WTC11 (cell line): ENCODE measurements at regions not wholly inside any gene's neighbourhood (a gene's known extent, or its start where the extent isn't known, plus 50 kb on each side); places are given as distances from the start of the nearest gene placed in this dataset.

Experiments
- ATAC-seq: fragments of 200-7000 bp; cut with Tn5 transposase; 2 replicates; pipeline ENCODE4 v1.10.0; 2021; ENCODE audit warnings: mild to moderate bottlenecking, moderate library complexity
- CTCF ChIA-PET: fragments of 300-600 bp; sonication (Branson Sonifier 250); formaldehyde crosslinking; loops from one replicate; lab custom pipeline; 2021; ENCODE audit warnings: antibody characterized with exemption; lab: Charles Lee
- POLR2A ChIA-PET: fragments of 350-600 bp; sonication (Branson Sonifier 250); formaldehyde crosslinking; loops from one replicate; lab custom pipeline; 2021; ENCODE audit warnings: antibody characterized with exemption; lab: Charles Lee
- DNase-seq: peaks from one replicate; pipeline ENCODE4 v3.0.0; 2021; ENCODE audit warnings: low spot score
- H3K27ac Mint-ChIP-seq: 2 replicates; pipeline ENCODE4 v1.8.0; 2021; ENCODE audit warnings: mixed read lengths
- H3K27me3 Mint-ChIP-seq: 2 replicates; pipeline ENCODE4 v1.8.0; 2021; ENCODE audit warnings: low read depth, mild to moderate bottlenecking, moderate library complexity, mixed read lengths
- H3K36me3 Mint-ChIP-seq: 2 replicates; pipeline ENCODE4 v1.8.0; 2021; ENCODE audit warnings: mixed read lengths
- H3K4me1 Mint-ChIP-seq: 2 replicates; pipeline ENCODE4 v1.8.0; 2022; ENCODE audit warnings: mixed read lengths
- H3K4me3 Mint-ChIP-seq: 2 replicates; pipeline ENCODE4 v1.8.0; 2021; ENCODE audit warnings: mild to moderate bottlenecking, moderate library complexity, mixed read lengths
- H3K9me3 Mint-ChIP-seq: 2 replicates; pipeline ENCODE4 v1.8.0; 2021; ENCODE audit warnings: mixed read lengths
- AR ChIP-seq: fragments of 250-450 bp; sonication (Bioruptor Pico); IDR thresholded peaks from 2 replicates; pipeline ENCODE4 v1.9.0; 2021; ENCODE audit warnings: mild to moderate bottlenecking
- ATF2 ChIP-seq: sonication (generic); formaldehyde crosslinking; IDR thresholded peaks from 2 replicates; pipeline ENCODE4 v1.8.1; 2022; ENCODE audit warnings: low read depth, missing genetic modification reagents, borderline replicate concordance
- ATF3 ChIP-seq: sonication (generic); formaldehyde crosslinking; conservative IDR thresholded peaks from 2 replicates; pipeline ENCODE4 v1.8.1; 2022; ENCODE audit warnings: mild to moderate bottlenecking, missing genetic modification reagents
- ATF6 ChIP-seq: sonication (generic); formaldehyde crosslinking; IDR thresholded peaks from 2 replicates; pipeline ENCODE4 v1.8.1; 2023; ENCODE audit warnings: mild to moderate bottlenecking, missing genetic modification reagents
- ERG ChIP-seq: fragments of 250-450 bp; sonication (Bioruptor Pico); IDR thresholded peaks from 2 replicates; pipeline ENCODE4 v1.8.0; 2021; ENCODE audit warnings: mild to moderate bottlenecking
- ESRRA ChIP-seq: sonication (generic); formaldehyde crosslinking; IDR thresholded peaks from 2 replicates; pipeline ENCODE4 v1.8.1; 2022; ENCODE audit warnings: mild to moderate bottlenecking, missing genetic modification reagents, borderline replicate concordance
- FOXJ3 ChIP-seq: sonication (generic); formaldehyde crosslinking; IDR thresholded peaks from 2 replicates; pipeline ENCODE4 v1.9.0; 2021; ENCODE audit warnings: missing genetic modification reagents, mild to moderate bottlenecking, borderline replicate concordance
- FOXK1 ChIP-seq: sonication (generic); formaldehyde crosslinking; IDR thresholded peaks from 2 replicates; pipeline ENCODE4 v1.8.0; 2022; ENCODE audit warnings: mild to moderate bottlenecking, moderate library complexity, missing genetic modification reagents
- HMGXB4 ChIP-seq: sonication (generic); formaldehyde crosslinking; IDR thresholded peaks from 2 replicates; pipeline ENCODE4 v1.8.1; 2023; ENCODE audit warnings: mild to moderate bottlenecking, moderate library complexity, missing genetic modification reagents
- JUN ChIP-seq: sonication (generic); formaldehyde crosslinking; IDR thresholded peaks from 2 replicates; pipeline ENCODE4 v1.8.0; 2023; ENCODE audit warnings: mild to moderate bottlenecking, missing genetic modification reagents
- MAX ChIP-seq: sonication (generic); formaldehyde crosslinking; IDR thresholded peaks from 2 replicates; pipeline ENCODE4 v1.8.0; 2022; ENCODE audit warnings: mild to moderate bottlenecking, missing genetic modification reagents
- MXD4 ChIP-seq: fragments of 250-450 bp; sonication (Bioruptor Pico); IDR thresholded peaks from 2 replicates; pipeline ENCODE4 v1.8.0; 2021; ENCODE audit warnings: mild to moderate bottlenecking, moderate library complexity, borderline replicate concordance
- NFE2L1 ChIP-seq: sonication (generic); formaldehyde crosslinking; IDR thresholded peaks from 2 replicates; pipeline ENCODE4 v1.8.1; 2023; ENCODE audit warnings: missing genetic modification reagents
- RELA ChIP-seq: sonication (generic); formaldehyde crosslinking; IDR thresholded peaks from 2 replicates; pipeline ENCODE4 v1.8.1; 2022; ENCODE audit warnings: missing genetic modification reagents, mild to moderate bottlenecking, borderline replicate concordance
- SMAD3 ChIP-seq: sonication (generic); formaldehyde crosslinking; IDR thresholded peaks from 2 replicates; pipeline ENCODE4 v1.8.0; 2022; ENCODE audit warnings: missing genetic modification reagents, mild to moderate bottlenecking, borderline replicate concordance
- SOX15 ChIP-seq: fragments of 250-450 bp; sonication (Bioruptor Pico); IDR thresholded peaks from 2 replicates; pipeline ENCODE4 v1.9.0; 2021; ENCODE audit warnings: mild to moderate bottlenecking
- TCF7 ChIP-seq: sonication (generic); formaldehyde crosslinking; IDR thresholded peaks from 2 replicates; pipeline ENCODE4 v1.8.0; 2022; ENCODE audit warnings: mild to moderate bottlenecking, low read depth, missing genetic modification reagents, moderate library complexity
- TEAD4 ChIP-seq: sonication (generic); formaldehyde crosslinking; IDR thresholded peaks from 2 replicates; pipeline ENCODE4 v1.8.0; 2022; ENCODE audit warnings: mild to moderate bottlenecking, missing genetic modification reagents
- USF1 ChIP-seq: sonication (generic); formaldehyde crosslinking; IDR thresholded peaks from 2 replicates; pipeline ENCODE4 v1.8.0; 2022; ENCODE audit warnings: mild to moderate bottlenecking, missing genetic modification reagents
- ZBTB21 ChIP-seq: sonication (generic); formaldehyde crosslinking; IDR thresholded peaks from 2 replicates; pipeline ENCODE4 v1.8.1; 2023; ENCODE audit warnings: mild to moderate bottlenecking, missing genetic modification reagents, borderline replicate concordance
- ZNF396 ChIP-seq: fragments of 250-450 bp; sonication (Bioruptor Pico); IDR thresholded peaks from 2 replicates; pipeline ENCODE4 v1.8.0; 2021; ENCODE audit warnings: mild to moderate bottlenecking, moderate library complexity, borderline replicate concordance
- ZNF512 ChIP-seq: sonication (generic); formaldehyde crosslinking; IDR thresholded peaks from 2 replicates; pipeline ENCODE4 v1.8.1; 2022; ENCODE audit warnings: missing genetic modification reagents, borderline replicate concordance

- no peak for TF ChIP-seq ZNF512 (CRISPR knock-in tag)
- TF ChIP-seq ATF3 (CRISPR knock-in tag), result no peak
- no peak for TF ChIP-seq NFE2L1 (CRISPR knock-in tag)
- TF ChIP-seq MXD4 (CRISPR knock-in tag), result no peak
- no peak for TF ChIP-seq ATF6
- TF ChIP-seq RELA, result no peak
- TF ChIP-seq ESRRA, result no peak
- TF ChIP-seq ZNF396, result no peak
- no peak for TF ChIP-seq ATF2 (CRISPR knock-in tag)
- TF ChIP-seq JUN (CRISPR knock-in tag), result no peak
- no peak for TF ChIP-seq USF1
- TF ChIP-seq HMGXB4, result no peak
- no peak for TF ChIP-seq ZBTB21 (CRISPR knock-in tag)
- no peak for TF ChIP-seq MAX (CRISPR knock-in tag)
- TF ChIP-seq, all 79 proteins: peak for 0
- peaks cover 9% of the 10 kb centered on the region for H3K36me3 Mint-ChIP-seq
- H3K27ac Mint-ChIP-seq, result no peak overlapping the region
- no peak for ATAC-seq
- H3K27me3 Mint-ChIP-seq, result no peaks in the 10 kb centered on the region
- peaks cover 12% of the 10 kb centered on the region for H3K4me1 Mint-ChIP-seq
- ChIA-PET POLR2A (no interaction called here), CTCF (no interaction called here)
- peaks cover 15% of the 10 kb centered on the region for H3K9me3 Mint-ChIP-seq
- no peak for DNase-seq
- H3K4me3 Mint-ChIP-seq, result no peak overlapping the region
Measured at GRCh38 chr4:124953061-124953460, 240.5 kb upstream of the ANKRD50 start.

- Mint-ChIP-seq H3K4me1 (peaks cover 16% of the 10 kb centered on the region), H3K36me3 (peaks cover 9% of the 10 kb centered on the region), H3K27ac (no peak overlapping the region), H3K9me3 (peaks cover 15% of the 10 kb centered on the region), H3K4me3 (no peak overlapping the region), H3K27me3 (no peaks in the 10 kb centered on the region)
- no peak for DNase-seq
- ChIA-PET CTCF (no interaction called here), POLR2A (no interaction called here)
- no peak for ATAC-seq
- TF ChIP-seq AR (CRISPR knock-in tag) (no peak), ATF2 (CRISPR knock-in tag) (no peak), FOXK1 (no peak), TEAD4 (CRISPR knock-in tag) (no peak), SOX15 (no peak), ERG (CRISPR knock-in tag) (no peak), NFE2L1 (CRISPR knock-in tag) (no peak), TCF7 (CRISPR knock-in tag) (no peak), ZBTB21 (CRISPR knock-in tag) (no peak), FOXJ3 (CRISPR knock-in tag) (no peak), SMAD3 (no peak)
Measured at GRCh38 chr4:124952601-124953000, 240.1 kb upstream of the ANKRD50 start.
